ENCODE measurements at regions not wholly inside any gene's neighbourhood (a gene's known extent, or its start where the extent isn't known, plus 50 kb on each side); places are given as distances from the start of the nearest gene placed in this dataset.

DNA sequence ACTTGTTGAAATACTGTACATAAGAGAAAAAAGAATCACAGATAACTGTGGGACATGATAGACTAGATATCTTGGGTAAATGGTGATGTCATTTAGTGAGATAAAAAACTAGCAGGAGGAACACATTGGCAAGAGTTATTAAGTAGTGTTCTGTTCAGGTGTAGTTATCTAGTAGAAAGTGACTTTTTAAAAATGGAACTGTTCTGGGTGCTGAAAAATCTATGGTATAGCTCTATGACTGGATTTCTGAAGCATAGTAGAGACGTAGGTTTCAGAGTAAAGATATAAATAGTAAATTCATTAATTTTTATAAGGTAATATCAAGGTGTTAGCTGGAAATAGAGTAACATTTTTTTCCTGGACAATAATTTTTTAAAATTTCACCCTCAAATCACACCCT lies 225.1 kb upstream of the UGT8 start:
- TF ChIP-seq YY1 (IDR thresholded peaks at IDR 0.05; ENCODE audit: insufficient read depth, insufficient read length) (no peak), SUZ12 (IDR thresholded peaks at IDR 0.05; ENCODE audit: extremely low read depth, insufficient read depth, insufficient read length) (no peak), ZNF274 (IDR thresholded peaks at IDR 0.05; ENCODE audit: low read depth, low read length) (no peak)

GRCh38 chr4:114378305-114378903 lies 220.2 kb upstream of the UGT8 start:
- Histone ChIP-seq H3K9me3 (ENCODE audit: insufficient read depth, low read length) (no peaks in the 10 kb centered on the region), H3K9ac (ENCODE audit: insufficient read length, low read depth) (no peak overlapping the region), H3K27me3 (ENCODE audit: insufficient read depth, insufficient read length) (no peaks in the 10 kb centered on the region), H3K4me1 (ENCODE audit: insufficient read depth, insufficient read length) (no peaks in the 10 kb centered on the region), H3K4me3 (ENCODE audit: insufficient read length, low read depth) (no peak overlapping the region), H3K36me3 (ENCODE audit: insufficient read depth, insufficient read length, low read length) (no peaks in the 10 kb centered on the region)
- DNase-seq (ENCODE audit: low read depth, low spot score) = no peak
- TF ChIP-seq SUZ12 (IDR thresholded peaks at IDR 0.05; ENCODE audit: extremely low read depth, insufficient read depth, insufficient read length) = no peak
- TF ChIP-seq ZNF274 (IDR thresholded peaks at IDR 0.05; ENCODE audit: low read depth, low read length) = no peak
- TF ChIP-seq YY1 (IDR thresholded peaks at IDR 0.05; ENCODE audit: insufficient read depth, insufficient read length) = no peak

More for the DNA sequence above, 225.1 kb upstream of the UGT8 start:
- H3K9me3 ChIP-seq (ENCODE audit: insufficient read depth, low read length) = no peaks in the 10 kb centered on the region
- DNase-seq (ENCODE audit: low read depth, low spot score) = no peak
- no peaks in the 10 kb centered on the region for H3K27me3 ChIP-seq (ENCODE audit: insufficient read depth, insufficient read length)
- no peaks in the 10 kb centered on the region for H3K36me3 ChIP-seq (ENCODE audit: insufficient read depth, insufficient read length, low read length)
- H3K4me3 ChIP-seq (ENCODE audit: insufficient read length, low read depth) = no peak overlapping the region
- no peak overlapping the region for H3K9ac ChIP-seq (ENCODE audit: insufficient read length, low read depth)
- no peaks in the 10 kb centered on the region for H3K4me1 ChIP-seq (ENCODE audit: insufficient read depth, insufficient read length)

DNA sequence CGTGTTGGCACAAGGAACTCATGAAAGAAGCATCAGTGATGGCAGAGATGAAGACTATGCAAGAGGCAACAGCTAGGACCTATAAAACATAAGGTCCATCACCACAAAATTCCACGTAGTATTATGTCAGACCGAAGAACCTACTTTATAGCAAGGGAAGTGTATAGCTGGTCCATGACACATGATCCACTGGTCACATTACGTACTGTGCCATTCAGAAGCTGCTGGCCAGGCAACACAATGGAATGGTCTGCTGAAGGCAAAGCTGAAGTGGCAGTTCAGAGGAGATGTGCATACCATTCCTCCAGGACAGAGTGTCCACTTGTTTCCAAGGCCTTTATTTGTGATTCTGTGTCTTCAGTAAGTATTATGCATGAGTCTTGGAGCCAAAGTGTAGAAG lies 215.5 kb upstream of the UGT8 start:
- Histone ChIP-seq H3K4me1 (ENCODE audit: insufficient read depth, insufficient read length) (no peaks in the 10 kb centered on the region), H3K4me3 (ENCODE audit: insufficient read length, low read depth) (no peak overlapping the region), H3K9me3 (ENCODE audit: insufficient read depth, low read length) (no peaks in the 10 kb centered on the region), H3K27me3 (ENCODE audit: insufficient read depth, insufficient read length) (no peaks in the 10 kb centered on the region), H3K36me3 (ENCODE audit: insufficient read depth, insufficient read length, low read length) (no peaks in the 10 kb centered on the region), H3K9ac (ENCODE audit: insufficient read length, low read depth) (no peak overlapping the region)
- TF ChIP-seq SUZ12 (IDR thresholded peaks at IDR 0.05; ENCODE audit: extremely low read depth, insufficient read depth, insufficient read length) (no peak), ZNF274 (IDR thresholded peaks at IDR 0.05; ENCODE audit: low read depth, low read length) (no peak), YY1 (IDR thresholded peaks at IDR 0.05; ENCODE audit: insufficient read depth, insufficient read length) (no peak)
- DNase-seq (ENCODE audit: low read depth, low spot score) = no peak

- Histone ChIP-seq H3K27me3 (ENCODE audit: insufficient read depth, insufficient read length) (no peaks in the 10 kb centered on the region), H3K36me3 (ENCODE audit: insufficient read depth, insufficient read length, low read length) (no peaks in the 10 kb centered on the region), H3K9me3 (ENCODE audit: insufficient read depth, low read length) (no peaks in the 10 kb centered on the region), H3K9ac (ENCODE audit: insufficient read length, low read depth) (no peak overlapping the region), H3K4me3 (ENCODE audit: insufficient read length, low read depth) (no peak overlapping the region), H3K4me1 (ENCODE audit: insufficient read depth, insufficient read length) (no peaks in the 10 kb centered on the region)
- TF ChIP-seq YY1 (IDR thresholded peaks at IDR 0.05; ENCODE audit: insufficient read depth, insufficient read length) (no peak), ZNF274 (IDR thresholded peaks at IDR 0.05; ENCODE audit: low read depth, low read length) (no peak), SUZ12 (IDR thresholded peaks at IDR 0.05; ENCODE audit: extremely low read depth, insufficient read depth, insufficient read length) (no peak)
- DNase-seq (ENCODE audit: low read depth, low spot score) = no peak
Measured at GRCh38 chr4:114383721-114384120, 214.9 kb upstream of the UGT8 start.

GRCh38 chr4:114384629-114385028 lies 214.0 kb upstream of the UGT8 start:
- H3K4me3 ChIP-seq (ENCODE audit: insufficient read length, low read depth) = no peak overlapping the region
- H3K36me3 ChIP-seq (ENCODE audit: insufficient read depth, insufficient read length, low read length) = no peaks in the 10 kb centered on the region
- H3K27me3 ChIP-seq (ENCODE audit: insufficient read depth, insufficient read length) = no peaks in the 10 kb centered on the region
- no peak for TF ChIP-seq ZNF274 (IDR thresholded peaks at IDR 0.05; ENCODE audit: low read depth, low read length)
- no peak for TF ChIP-seq YY1 (IDR thresholded peaks at IDR 0.05; ENCODE audit: insufficient read depth, insufficient read length)
- no peak for TF ChIP-seq SUZ12 (IDR thresholded peaks at IDR 0.05; ENCODE audit: extremely low read depth, insufficient read depth, insufficient read length)
- DNase-seq (ENCODE audit: low read depth, low spot score) = no peak
- no peaks in the 10 kb centered on the region for H3K4me1 ChIP-seq (ENCODE audit: insufficient read depth, insufficient read length)
- no peak overlapping the region for H3K9ac ChIP-seq (ENCODE audit: insufficient read length, low read depth)
- H3K9me3 ChIP-seq (ENCODE audit: insufficient read depth, low read length) = no peaks in the 10 kb centered on the region

- TF ChIP-seq YY1 (IDR thresholded peaks at IDR 0.05; ENCODE audit: insufficient read depth, insufficient read length) = no peak
- no peak for TF ChIP-seq ZNF274 (IDR thresholded peaks at IDR 0.05; ENCODE audit: low read depth, low read length)
- TF ChIP-seq SUZ12 (IDR thresholded peaks at IDR 0.05; ENCODE audit: extremely low read depth, insufficient read depth, insufficient read length) = no peak
- Histone ChIP-seq H3K36me3 (ENCODE audit: insufficient read depth, insufficient read length, low read length) (no peaks in the 10 kb centered on the region), H3K9ac (ENCODE audit: insufficient read length, low read depth) (no peak overlapping the region), H3K4me3 (ENCODE audit: insufficient read length, low read depth) (no peak overlapping the region), H3K27me3 (ENCODE audit: insufficient read depth, insufficient read length) (no peaks in the 10 kb centered on the region), H3K9me3 (ENCODE audit: insufficient read depth, low read length) (no peaks in the 10 kb centered on the region), H3K4me1 (ENCODE audit: insufficient read depth, insufficient read length) (no peaks in the 10 kb centered on the region)
- DNase-seq (ENCODE audit: low read depth, low spot score) = no peak
Measured at GRCh38 chr4:114385195-114385985, 213.2 kb upstream of the UGT8 start.

- Histone ChIP-seq H3K9me3 (ENCODE audit: insufficient read depth, low read length) (no peaks in the 10 kb centered on the region), H3K27me3 (ENCODE audit: insufficient read depth, insufficient read length) (no peaks in the 10 kb centered on the region), H3K4me3 (ENCODE audit: insufficient read length, low read depth) (no peak overlapping the region), H3K4me1 (ENCODE audit: insufficient read depth, insufficient read length) (no peaks in the 10 kb centered on the region), H3K36me3 (ENCODE audit: insufficient read depth, insufficient read length, low read length) (no peaks in the 10 kb centered on the region), H3K9ac (ENCODE audit: insufficient read length, low read depth) (no peak overlapping the region)
- TF ChIP-seq SUZ12 (IDR thresholded peaks at IDR 0.05; ENCODE audit: extremely low read depth, insufficient read depth, insufficient read length) (no peak), ZNF274 (IDR thresholded peaks at IDR 0.05; ENCODE audit: low read depth, low read length) (no peak), YY1 (IDR thresholded peaks at IDR 0.05; ENCODE audit: insufficient read depth, insufficient read length) (no peak)
- peak; percentile 2 for DNase-seq (ENCODE audit: low read depth, low spot score)
Measured at GRCh38 chr4:114386637-114387233, 211.9 kb upstream of the UGT8 start.
